ENCODE measurements at regions not wholly inside any gene's neighbourhood (a gene's known extent, or its start where the extent isn't known, plus 50 kb on each side); places are given as distances from the start of the nearest gene placed in this dataset.

- DNase-seq: no peak
These were observed 86.8 kb upstream of the CD180 start for GRCh38 chr5:67283275-67283987.

DNA sequence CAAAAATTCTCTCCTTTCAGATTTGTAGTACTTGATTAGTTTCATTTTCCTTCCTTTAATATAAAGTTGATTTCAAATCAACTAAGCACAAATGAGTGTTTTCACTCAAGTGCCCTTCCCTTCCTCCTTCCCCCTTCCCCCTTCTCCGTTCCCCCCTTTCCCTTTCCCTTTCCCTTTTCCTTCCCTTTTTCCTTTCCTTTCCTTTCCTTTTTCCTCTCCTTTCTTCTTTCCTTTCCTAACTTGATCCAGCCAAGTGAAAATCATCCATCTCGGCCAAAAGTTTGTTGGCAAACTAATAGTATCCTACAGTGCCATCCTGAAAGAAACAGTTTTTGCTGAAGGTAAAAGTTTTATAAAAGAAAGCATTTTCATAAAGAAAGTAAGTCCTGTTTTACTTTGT, 85.3 kb upstream of the CD180 start:
- DNase-seq: no peak

DNA sequence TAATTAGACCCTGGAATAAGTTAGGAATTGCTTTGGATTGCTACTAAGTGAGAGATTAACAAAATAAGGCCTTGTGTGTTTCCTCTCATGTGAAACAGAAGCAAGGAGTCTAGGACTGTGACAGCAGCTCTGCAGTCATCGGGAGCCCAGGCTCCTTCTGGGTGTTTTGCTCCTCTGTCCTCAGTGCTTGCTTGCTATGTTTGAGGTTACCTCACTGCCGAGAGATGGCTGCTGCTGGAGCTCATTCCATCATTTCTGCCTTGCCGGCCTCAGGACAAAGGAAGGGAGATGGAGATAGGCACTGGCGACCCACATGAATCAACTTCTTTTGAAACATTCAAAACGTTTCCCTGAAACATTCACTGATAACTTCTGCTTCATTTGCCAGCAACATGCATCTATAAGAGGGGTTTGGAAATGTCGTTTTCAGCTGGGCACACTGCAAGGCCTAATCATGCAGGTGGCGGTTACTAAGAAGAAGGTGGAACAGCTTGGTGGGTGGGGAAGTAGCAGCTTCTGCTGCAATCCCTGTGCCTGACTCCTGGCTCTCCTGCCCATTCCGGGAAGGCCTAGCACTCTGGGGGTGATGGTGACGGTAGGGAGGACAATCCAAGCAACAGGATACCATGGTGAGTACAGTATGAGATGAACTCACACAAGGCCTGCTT, 77.2 kb upstream of the CD180 start:
- no peak for DNase-seq

- DNase-seq: no peak
These were observed 76.0 kb upstream of the CD180 start for GRCh38 chr5:67272453-67273130.

GRCh38 chr5:67268231-67269021, 71.8 kb upstream of the CD180 start:
- DNase-seq: no peak

DNA sequence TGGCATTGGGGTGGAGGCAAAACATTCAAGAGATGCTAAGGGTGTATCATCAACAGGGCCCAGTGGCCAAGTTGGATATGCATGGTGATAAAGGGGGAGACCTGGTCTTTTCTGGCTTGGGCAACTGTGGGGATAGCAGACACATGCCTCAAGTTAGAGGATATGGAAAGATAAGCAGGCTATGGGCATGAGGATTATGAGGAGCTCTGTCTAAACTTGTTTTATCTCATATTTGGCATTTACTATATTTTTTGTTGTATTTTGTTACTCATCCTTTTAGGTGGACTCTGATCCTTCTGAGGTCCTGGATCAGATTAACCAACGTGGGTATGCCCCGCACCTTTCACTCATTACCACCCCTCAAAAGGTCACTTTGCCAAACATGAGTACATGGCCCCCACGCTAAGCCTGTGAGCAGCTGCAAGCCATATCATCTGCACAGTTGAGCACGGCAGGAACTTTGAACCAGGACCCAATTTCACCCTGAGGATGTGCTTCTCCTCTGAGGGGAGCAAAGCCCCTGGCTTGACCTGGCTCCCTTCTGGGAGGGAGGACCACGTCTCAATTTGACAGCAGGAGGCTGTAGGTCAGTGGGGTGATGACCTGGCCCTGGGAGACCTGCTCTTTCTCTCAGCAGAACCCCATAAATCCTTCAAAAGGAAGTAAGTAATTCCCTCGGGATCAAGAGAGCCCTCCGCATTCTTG, 71.1 kb upstream of the CD180 start:
- DNase-seq: no peak

- no peak for DNase-seq
These were observed 70.2 kb upstream of the CD180 start for GRCh38 chr5:67266654-67267350.

DNA sequence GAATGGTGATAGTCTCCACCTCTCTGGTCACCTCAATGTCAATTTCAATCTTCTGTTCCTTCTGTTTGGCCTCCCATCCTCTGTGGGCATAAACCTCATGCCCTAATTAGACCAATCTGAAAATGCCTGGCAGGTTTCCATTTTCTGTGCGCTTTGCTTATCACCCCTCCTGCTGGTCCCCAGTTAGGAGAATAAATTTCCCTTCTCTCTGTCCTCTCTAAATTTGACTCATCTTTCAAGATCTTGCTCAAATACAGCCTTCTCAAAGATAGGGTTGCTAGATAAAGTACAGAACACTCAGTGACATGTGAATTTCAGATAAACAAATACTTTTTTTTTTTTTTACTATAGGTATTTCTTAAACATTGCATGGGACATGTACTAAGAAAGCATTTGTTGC, 69.4 kb upstream of the CD180 start:
- DNase-seq: no peak

DNA sequence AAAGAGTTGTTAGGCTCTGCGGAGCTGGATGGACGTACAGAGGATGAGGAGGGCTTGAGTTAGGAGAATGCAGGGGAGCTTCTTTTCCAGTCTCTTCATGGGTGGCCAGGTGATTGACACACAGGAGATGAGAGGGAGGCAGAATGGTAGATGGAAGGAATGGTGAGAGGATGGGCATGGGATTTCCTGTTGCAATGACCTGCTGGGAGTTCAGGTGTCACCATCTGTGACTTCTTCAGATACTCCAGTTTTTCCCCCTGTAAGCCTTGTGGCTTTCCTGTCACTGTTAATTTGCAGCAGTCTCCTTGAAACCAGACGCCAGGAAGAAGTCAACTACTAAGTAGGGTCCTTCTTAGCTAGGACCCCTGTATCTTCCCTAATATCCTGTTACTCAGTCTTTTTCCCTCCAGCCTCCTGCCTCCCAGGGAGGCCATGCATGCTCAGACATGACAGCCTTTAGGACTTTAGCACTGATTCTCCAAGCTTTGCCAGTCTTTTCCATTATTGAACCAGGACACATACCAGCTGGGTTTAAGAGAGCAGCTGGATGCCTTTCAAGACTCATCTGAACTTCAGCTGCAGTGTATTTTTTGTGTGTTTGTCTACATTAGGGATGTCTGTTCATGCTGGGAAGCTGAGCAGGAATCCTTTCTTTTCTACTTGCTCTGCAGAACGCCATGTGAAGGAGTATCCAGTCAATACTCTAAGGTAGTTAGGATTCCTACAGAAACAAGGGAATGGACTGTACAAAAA, 67.2 kb upstream of the CD180 start:
- no peak for DNase-seq

DNA sequence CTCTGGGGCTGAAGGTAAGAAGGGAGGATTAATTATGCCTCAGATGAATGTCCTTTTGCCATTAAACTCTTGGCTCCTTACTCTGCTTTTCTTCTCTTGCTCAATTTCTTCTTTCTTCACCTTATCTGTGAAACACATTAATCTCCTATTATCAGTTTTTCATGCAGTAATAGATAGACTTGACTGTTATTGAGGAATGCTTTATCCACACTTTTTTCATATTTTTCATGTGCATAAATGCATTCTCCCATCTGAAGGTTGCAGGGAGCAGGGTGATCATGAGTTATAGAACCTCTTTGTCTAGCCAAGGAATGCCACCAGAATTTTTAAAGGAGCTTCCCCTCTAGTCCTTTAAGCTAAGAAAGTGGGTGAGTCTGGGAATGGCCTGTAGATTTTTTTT, 66.4 kb upstream of the CD180 start:
- DNase-seq: no peak

DNA sequence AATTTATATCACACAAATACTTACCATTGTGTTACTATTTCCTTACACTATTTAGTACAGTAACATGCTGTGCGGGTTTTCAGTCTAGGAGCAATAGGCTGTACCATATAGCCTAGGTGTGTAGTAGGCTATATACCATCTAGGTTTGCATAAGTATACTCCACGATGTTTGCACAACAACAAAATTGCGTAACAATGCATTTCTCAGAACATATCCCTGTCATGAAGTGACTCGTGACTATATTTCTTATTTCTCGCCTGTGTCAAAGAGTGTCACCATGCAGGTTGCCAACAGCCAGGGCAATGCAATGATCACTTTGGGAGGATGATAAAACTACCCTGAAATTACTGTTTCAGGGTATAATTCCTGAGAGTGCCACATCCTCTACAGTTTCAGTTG, 65.6 kb upstream of the CD180 start:
- no peak for DNase-seq

DNA sequence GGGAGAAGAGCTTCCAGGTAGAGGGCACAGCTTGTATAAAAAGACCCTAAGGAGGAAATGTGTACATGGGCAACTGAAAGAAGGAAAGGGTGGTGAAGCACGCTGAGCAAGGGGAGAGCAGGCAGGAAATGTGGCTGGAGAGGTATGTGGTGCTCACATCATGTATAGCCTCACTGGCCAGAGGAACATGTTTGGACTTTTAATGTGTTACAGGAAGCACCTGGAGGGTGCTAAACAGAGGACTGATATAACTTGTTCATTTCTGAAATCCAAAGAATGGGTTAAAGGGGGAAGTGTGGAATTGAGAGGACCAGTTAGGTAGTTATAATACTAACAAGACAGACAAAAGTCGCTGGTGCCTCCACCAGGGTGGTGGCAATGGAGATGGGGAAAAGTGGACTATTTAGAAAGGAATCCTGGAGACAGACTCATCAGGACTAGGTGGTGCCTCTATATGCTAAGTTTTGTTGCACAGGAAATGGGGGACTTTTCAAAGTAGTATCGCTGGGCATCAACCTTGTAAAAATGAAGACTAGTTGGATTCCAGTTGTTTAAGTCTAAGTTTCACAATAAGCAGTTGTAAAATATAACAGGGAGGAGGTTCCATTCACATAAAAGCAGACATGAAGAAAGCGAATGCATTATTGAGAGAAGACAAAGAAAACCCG, 63.1 kb upstream of the CD180 start:
- DNase-seq: no peak

DNA sequence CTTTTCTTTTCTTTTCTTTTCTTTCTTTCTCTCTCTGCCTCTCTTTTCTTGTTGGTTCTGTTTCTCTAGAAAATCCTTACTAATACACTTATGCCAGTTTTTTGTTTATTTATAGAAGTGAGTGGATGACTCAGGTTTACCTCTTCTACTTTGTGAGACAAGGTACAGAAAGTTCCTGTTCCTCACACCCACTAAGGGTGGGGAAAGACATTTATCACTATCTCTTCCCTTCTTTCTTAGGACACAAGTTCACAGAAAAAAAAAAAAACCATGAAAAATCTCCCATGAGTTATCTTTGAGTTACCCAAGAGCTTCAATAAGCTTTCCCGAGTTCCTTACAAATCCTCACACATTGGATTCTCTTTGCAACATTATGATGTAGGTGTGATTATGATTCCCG, 60.9 kb upstream of the CD180 start:
- no peak for DNase-seq

DNA sequence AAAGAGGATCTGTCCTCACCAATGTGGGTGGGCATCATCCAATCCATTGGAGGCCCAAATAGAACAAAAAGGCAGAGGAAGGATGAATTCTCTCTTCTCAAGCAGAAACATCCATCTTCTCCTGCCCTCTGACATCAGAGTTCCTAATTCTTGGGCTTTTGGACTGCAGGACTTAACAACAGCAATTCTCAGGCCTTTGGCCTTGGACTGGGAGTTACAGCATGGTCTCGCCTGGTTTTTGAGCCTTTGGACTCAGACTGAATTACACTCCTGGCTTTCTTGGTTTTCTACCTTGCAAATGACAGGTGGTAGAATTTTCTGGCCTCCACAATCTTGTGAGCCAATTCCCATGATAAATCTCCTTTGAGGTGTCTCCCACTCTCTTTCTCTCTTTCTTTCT, 60.5 kb upstream of the CD180 start:
- no peak for DNase-seq

DNA sequence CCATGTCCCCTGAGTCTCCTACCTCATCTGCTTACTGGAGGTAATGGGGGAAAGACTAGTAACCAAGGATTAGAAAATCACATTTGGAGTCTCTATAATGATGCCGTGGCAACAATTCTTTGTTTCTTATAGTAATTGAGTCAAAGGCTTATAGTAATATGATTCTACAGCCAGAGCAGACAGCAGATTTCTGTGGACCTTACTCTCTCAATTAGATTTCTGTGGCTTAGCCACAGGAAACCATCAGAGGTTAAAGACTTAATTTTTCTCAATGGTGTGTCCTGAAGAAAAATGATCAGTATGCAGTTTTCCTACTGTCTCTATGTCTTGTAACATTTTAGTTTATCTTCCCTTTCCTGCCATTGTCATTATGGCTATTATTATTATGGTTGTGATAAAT, 59.3 kb upstream of the CD180 start:
- DNase-seq: no peak

DNA sequence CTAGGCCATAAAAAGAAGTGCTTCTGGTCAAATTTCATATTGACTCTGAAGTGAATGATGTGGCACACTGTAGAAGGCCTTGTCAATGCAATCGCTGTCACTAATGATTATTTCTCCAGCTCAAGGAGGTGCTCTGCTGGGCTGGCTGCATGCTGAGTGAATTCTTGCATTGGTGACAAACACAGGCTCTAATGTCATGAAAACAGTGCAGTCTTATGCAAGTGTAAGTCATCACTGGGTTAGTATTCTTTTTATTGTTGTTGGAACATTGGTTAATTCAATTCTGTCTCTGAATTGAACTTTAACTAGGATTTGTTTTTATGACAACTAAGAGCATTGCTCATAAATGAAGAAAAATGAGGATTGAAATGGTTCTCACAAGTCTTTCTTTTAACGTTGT, 57.3 kb upstream of the CD180 start:
- no peak for DNase-seq

DNA sequence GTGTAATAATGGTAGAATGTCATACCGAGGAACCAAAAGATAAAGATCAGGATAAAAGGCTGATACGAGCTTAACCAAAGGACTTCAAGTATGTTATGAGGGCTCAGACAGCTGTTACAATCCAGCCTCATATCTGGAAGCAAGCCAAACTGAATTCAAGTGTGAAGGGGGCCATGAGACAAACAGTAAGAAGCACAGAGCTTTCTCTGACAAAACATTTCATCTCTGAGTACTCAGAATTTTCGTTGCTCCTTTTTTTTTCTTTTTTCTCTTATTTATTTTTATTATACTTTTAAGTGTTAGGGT, 52.9 kb upstream of the CD180 start:
- no peak for DNase-seq

DNA sequence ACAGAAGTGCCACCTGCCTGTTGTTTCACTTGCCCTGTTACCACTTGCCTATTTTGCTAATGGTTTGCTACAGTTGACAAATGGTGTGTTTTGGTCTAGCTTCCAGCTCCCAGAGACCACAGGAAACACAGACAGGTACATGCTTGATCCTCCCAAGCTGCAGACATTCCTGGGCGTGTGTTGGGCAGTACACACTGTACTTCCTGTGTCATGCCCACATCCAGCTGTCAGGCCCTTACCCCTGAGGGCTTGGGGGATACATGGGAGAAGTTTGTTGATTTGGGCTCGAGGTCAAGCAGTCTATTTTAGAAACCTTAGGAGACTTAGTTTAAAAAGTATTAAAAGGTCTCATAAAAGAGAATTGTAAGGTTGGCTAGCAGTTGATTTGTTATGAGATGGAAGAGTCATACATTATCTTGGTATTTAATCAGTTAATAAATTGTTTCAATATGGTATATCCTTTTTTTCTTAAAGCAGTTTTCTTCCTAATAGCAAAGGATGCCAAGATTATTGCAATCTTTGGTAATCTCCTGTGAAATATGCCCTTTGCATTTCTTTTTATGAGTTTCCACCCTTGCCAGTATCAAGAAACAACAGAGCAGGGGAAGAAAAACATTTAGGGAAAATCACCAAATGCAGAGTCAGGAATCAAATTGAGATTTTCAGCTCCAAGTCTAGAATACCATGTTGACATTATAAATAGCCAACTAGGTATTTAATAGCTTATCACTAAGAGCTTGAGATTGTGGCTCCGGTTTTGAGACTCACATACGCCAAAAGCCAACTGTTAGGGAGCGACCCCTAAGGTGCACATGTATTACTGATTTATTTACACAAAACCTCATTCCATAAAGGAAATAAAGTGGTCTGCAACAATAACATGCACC, 52.3 kb upstream of the CD180 start:
- no peak for DNase-seq

GRCh38 chr5:67246546-67247268, 50.1 kb upstream of the CD180 start:
- DNase-seq: no peak

Data from CD4-positive, alpha-beta T cell treated with Interleukin-21 for 1 hour (primary cell).